HG03439 (cell line): ENCODE measurements at regions not wholly inside any gene's neighbourhood (a gene's known extent, or its start where the extent isn't known, plus 50 kb on each side); places are given as distances from the start of the nearest gene placed in this dataset.
"Not testable (repeated sequence)": the region's sequence is repeated elsewhere in the genome, so short reads cannot be mapped to it uniquely, and the experiment has no call there.

ENCODE experiments used
- ATAC-seq: cut with Tn5 transposase; IDR thresholded peaks from one replicate; pipeline ENCODE4 v1.9.1; 2021; ENCODE audit warnings: mild to moderate bottlenecking, moderate library complexity; ENCODE audit not compliant: unreplicated experiment

- no peak for ATAC-seq
These were observed 937.6 kb downstream of the MCTP2 start for GRCh38 chr15:95168951-95169431.

GRCh38 chr15:95169541-95170459 lies 938.4 kb downstream of the MCTP2 start:
- no peak for ATAC-seq

GRCh38 chr15:95170561-95171380 lies 939.4 kb downstream of the MCTP2 start:
- no peak for ATAC-seq

GRCh38 chr15:95171564-95171963 lies 940.2 kb downstream of the MCTP2 start:
- no peak for ATAC-seq

- ATAC-seq, result no peak
These were observed 943.2 kb downstream of the MCTP2 start for GRCh38 chr15:95174301-95175259.

- ATAC-seq, result no peak
These were observed 944.7 kb downstream of the MCTP2 start for GRCh38 chr15:95175914-95176658.

GRCh38 chr15:95176794-95177577 lies 945.6 kb downstream of the MCTP2 start:
- no peak for ATAC-seq

GRCh38 chr15:95180530-95180929 lies 949.2 kb downstream of the MCTP2 start:
- ATAC-seq, result no peak

- no peak for ATAC-seq
These were observed 950.7 kb downstream of the MCTP2 start for GRCh38 chr15:95182091-95182490.

- ATAC-seq, result no peak
These were observed 961.6 kb downstream of the MCTP2 start for GRCh38 chr15:95192923-95193322.

GRCh38 chr15:95194746-95195145 lies 963.4 kb downstream of the MCTP2 start:
- ATAC-seq, result no peak

GRCh38 chr15:95196176-95196915 lies 965.0 kb downstream of the MCTP2 start:
- no peak for ATAC-seq

- no peak for ATAC-seq
These were observed 971.4 kb downstream of the MCTP2 start for GRCh38 chr15:95202569-95203349.

GRCh38 chr15:95205077-95205476 lies 973.7 kb downstream of the MCTP2 start:
- ATAC-seq, result no peak

GRCh38 chr15:95205830-95206229 lies 974.5 kb downstream of the MCTP2 start:
- not testable (repeated sequence) for ATAC-seq

GRCh38 chr15:95208071-95208470 lies 976.7 kb downstream of the MCTP2 start:
- no peak for ATAC-seq

GRCh38 chr15:95208988-95209387 lies 977.6 kb downstream of the MCTP2 start:
- ATAC-seq, result no peak
